T-helper 9 cell (primary cell): ENCODE measurements at regions not wholly inside any gene's neighbourhood (a gene's known extent, or its start where the extent isn't known, plus 50 kb on each side); places are given as distances from the start of the nearest gene placed in this dataset.

Experiments used
- DNase-seq: peaks from one replicate; pipeline ENCODE4 v3.0.0-alpha.2; 2020

- no peak for DNase-seq
Observed at GRCh38 chr15:66933932-66934867, 131.2 kb upstream of the SMAD3 start.

DNA sequence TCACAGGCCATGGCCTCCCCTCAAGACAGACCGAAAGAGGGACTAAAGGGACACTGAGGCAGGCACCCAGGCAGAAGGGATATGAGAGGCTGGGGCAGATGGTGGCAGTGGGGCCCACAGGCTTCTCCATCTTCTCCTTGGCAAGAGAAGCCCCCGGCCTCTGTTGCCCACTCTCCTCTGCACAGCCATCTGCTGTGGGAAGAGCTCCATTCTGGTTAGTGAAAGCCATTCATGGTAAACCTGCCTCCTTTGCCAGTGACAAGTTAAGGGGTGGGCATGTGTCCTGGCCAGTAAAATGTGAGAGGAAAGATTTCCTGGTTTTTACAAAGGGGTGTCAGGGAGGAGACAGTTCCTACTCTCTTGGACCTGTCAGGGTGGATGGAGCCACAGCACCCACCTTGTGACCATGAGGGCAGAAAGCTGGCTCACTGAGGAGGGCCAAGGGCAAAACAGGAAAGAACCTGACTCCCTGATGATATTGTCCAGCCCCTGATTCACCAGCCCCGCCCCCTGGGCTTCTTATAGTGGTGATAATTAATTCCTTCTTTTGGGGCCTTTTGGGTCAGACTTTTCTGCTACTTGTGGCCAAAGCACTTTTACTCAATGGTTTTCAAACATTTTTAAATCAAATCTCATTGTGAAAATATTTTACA lies 130.4 kb upstream of the SMAD3 start:
- DNase-seq: no peak

DNA sequence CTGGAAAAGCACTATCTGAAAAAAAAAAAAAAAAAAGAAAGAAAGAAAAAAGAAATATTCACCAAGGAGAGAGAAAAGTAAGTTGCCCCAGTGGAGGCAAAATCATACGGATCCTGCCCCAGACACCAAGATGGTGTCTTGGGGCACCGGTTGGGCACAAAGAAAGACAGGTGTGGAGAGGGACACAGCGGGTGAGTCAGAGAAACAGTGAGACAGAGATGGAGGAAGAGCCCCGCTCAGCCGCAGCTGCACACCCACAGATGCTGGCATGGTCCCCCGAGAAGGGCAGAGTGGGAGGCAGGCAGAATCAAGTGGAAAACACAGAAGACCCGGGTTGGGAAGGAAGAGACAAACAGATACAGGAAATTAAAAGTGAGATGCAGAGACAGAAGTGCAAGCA lies 129.7 kb upstream of the SMAD3 start:
- DNase-seq: no peak

DNA sequence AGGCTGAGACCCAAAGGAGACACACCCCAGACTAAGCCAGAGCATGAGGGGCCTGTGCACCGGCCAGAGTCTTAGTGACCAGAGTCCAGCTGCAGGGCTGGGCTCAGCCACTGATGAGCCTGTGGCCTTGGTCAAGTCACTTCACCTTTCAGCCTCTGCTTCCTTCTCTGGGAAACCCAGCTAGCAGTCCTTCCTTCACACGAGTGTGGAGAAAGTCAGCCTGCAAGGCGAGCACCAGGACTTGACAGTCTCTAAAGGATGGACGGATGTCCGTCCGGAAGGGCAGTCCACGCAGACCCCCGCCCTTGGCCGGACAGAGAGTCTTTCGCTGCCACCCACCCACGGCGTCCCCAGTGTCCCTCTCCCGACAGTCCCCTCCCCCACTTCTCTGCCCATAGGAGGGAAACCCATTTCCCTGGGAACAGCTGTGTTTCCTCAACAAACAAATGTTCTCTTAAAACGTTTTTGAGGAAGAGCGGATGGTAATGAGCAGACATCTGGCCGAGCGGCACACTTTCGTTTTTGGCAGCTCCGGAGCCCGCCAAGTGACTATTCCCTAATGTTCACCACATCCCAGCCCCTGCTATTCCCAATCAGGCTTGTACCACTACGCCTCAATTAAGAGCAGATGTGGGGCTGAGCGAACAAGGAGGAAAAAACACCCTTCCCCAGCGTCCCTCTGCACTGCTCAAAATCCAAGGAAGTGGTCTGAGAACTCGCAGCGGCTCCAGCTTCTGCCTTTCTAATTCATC lies 129.1 kb upstream of the SMAD3 start:
- no peak for DNase-seq

GRCh38 chr15:66936861-66937582 lies 128.4 kb upstream of the SMAD3 start:
- DNase-seq: no peak

DNA sequence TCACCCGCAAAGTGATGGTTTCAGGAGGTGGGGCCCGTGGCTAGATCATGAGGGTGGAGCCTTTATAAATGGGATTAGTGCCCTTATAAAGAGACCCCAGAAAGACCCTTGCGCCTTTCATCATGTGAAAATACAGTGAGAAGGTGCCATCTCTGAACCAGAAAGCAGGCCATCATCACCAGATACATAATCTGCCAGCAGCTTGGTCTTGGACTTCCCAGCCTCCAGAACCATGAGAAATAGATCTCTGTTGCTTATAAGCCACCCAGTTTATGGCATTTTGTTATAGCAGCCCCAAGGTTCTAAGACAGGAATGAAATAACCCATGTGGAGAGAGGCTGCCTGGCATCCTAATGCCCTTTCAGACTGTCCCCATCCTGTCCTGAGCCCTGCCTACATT lies 127.8 kb upstream of the SMAD3 start:
- DNase-seq: no peak

GRCh38 chr15:66938114-66938830 lies 127.1 kb upstream of the SMAD3 start:
- no peak for DNase-seq

GRCh38 chr15:66939016-66939415 lies 126.4 kb upstream of the SMAD3 start:
- DNase-seq: no peak

DNA sequence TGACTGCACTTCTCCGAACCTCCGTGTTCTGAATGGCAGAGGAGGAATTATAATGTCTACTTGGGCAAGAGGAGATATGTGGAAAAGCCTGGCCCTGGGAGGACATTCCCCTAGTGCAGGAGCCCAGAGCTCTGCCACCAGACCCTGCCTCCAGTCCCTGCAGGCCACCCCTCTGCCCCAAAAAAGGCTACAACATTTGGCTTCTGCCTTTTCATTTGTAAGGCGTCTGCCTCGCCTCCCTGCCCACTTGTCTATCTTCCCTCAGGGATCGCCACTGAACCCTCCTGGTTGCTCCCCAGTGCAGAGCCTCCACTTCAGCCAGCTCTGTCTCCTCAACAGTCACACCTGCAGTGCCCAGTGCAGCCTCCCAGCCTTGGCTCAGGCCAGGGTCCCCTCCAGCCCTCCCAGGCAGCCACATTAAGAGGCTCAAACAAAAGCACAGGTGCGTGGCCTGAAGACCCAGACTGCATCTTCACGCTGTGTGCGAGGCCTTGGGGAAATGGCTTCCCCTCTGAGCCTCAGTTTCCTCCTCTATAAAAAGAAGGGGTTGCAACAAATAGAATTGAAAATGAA lies 125.9 kb upstream of the SMAD3 start:
- DNase-seq: no peak

GRCh38 chr15:66940368-66940767 lies 125.0 kb upstream of the SMAD3 start:
- no peak for DNase-seq

DNA sequence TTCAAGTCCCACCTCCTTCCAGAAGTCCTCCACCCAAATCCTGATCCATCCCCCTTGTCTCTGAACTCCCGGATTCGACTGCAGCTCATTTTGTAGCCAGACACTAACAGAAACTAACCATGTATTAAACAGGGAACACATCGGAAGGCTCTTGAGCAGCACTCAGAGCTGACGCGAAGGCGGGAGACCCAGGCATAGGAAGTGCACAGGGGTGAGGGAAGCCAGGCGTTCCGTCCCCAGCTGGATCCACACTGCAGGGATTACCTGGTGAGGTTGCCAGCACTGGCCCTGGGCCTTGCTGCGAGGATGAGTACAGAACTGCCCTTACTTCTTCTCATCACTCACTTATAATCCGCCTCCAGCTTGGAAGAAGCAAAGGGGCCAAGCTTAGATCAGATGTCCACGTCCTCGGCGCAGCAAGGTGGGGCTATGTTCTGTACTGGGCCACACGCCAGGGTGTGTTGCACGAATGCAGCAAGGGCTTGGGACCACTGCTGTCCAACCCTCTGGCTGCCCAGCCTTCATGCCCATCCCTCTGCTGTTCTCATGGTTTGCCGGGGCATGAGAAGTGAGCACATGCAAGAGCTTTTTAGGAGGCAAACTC lies 124.2 kb upstream of the SMAD3 start:
- DNase-seq: no peak

DNA sequence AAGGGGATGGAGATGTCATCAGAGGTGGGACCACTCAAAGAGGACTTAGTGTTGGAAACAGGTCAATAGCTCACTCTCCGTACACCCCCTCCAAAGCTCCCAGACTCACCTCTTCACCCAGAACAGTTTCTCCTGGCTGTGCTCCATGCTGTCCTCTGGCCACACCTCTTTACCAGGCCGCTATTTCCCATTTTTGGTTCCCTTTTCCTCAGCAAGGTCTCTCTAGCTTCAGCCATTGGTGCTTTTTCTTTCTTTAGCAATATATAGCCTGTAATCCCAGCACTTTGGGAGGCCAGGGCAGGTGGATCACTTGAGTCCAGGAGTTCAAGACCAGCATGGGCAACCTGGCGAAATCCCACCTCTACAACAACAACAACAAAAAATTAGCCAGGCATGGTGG lies 123.6 kb upstream of the SMAD3 start:
- DNase-seq: no peak

- no peak for DNase-seq
Observed at GRCh38 chr15:66942649-66943390, 122.6 kb upstream of the SMAD3 start.

DNA sequence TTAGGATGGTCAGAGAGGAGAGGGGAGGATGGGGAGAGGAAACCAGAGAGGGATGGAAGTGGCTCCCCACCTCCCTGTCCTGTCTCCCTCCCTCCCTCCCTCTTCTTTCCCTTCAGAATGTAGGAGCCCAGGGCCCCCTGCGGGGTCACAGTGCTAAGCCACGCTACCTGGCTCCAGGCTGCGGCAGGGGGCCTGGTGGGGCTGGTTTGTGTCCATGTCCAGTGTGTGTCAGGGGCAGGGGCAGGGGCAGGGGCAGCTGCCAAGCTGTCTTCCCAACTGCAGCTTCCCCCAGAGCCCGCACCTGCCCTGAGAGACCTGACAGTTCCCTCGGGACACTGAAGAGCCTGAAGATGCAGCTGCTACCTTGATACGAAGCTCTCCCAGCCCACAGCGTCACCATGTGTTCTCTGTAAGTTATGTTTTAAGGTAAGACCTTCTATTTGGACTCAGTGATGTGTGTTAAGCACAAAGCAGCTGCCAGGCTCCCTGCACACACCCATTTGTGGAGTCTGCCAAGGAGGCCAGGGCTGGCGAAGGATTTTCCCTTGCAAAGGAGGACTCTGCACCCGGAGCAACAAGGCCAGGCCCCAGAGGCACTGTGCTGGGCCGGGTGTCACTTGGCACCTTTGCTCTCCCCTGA lies 121.8 kb upstream of the SMAD3 start:
- no peak for DNase-seq

- DNase-seq: no peak
Observed at GRCh38 chr15:66944121-66944520, 121.3 kb upstream of the SMAD3 start.

DNA sequence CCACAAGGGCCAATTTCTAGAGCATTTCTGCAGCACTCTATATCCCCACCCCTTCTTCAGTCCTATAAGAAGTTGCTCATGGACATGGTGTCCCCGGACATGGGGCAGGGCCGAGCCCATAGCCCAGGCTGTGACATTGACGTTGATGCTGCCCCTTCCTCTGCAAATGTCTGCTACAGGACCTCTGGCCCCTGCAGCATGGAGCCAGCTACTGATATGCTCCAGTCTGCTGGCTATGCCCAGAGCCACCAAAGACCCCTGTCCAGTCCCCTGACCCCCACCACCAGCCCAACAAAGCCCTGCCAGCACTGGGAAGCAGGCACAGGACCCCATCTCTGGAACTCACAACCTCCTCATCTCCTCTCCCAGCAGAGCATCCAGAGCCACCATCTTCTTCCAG lies 120.1 kb upstream of the SMAD3 start:
- no peak for DNase-seq

- no peak for DNase-seq
Observed at GRCh38 chr15:66945842-66946241, 119.6 kb upstream of the SMAD3 start.

DNA sequence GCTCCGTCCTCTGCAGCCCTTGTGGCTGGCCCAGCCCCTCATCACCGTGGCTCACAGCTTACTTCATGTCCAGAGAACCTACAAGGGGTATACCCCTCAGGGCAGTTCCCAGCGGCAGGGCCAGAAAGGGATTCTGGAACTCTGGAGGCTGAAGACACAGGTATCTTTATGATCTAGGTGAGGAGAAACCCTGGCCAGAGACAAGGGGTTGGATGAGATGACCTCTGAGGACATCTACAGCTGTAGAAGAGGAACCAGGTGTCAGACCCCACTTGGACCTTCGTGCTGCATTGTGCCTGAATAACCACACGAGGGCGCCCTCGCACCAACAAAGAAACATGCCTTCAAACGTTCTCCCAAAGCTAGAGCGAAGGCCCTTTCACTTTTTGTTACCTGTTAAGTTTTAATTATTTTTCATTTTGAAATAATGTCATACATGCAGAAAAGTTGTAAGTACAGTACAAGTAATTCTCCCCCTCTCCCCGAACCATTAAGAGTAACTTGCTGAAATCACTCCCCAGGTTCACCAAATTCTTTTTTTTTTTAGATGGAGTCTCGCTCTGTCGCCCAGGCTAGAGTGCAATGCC lies 118.7 kb upstream of the SMAD3 start:
- DNase-seq: peak; percentile 62

- no peak for DNase-seq
Observed at GRCh38 chr15:66947471-66947870, 117.9 kb upstream of the SMAD3 start.

DNA sequence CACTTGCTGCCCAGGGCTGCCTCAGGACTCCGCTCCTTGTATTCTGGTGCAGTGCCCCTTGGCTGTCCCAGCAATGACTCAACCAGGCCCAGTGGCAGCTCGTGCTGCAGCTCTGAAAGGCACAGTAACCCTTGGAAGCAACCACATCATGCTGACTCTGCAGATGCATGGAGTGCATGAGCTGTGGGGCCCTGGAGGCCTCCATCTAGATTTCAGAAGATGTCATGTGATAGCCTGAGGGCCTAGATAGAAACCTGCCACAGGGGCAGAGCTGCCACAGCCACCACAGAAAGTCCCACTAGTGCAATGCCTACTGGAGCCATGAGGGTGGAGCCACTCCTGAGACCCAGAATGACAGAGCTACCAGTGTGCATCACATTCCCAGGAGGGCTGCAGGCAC lies 117.1 kb upstream of the SMAD3 start:
- DNase-seq: no peak
